GM12878 (cell line): ENCODE measurements at regions not wholly inside any gene's neighbourhood (a gene's known extent, or its start where the extent isn't known, plus 50 kb on each side); places are given as distances from the start of the nearest gene placed in this dataset.

ENCODE experiments used
- ATAC-seq: fragments of 200-7000 bp; cut with Tn5 transposase; 3 replicates; pipeline ENCODE4 v1.9.1; 2020; ENCODE audit warnings: mild to moderate bottlenecking, moderate library complexity
- BruUV-seq: library from RNA; stranded (reverse); fragments of 400-500 nt; replicated peaks from 2 replicates; lab custom pipeline; 2021; lab: Mats Ljungman, UMichigan
- CTCF ChIA-PET: fragments of 300-600 bp; sonication (Branson Sonifier 250); formaldehyde crosslinking; extraction: SDS; loops from one replicate; lab custom pipeline; 2021; ENCODE audit warnings: inconsistent platforms; lab: Yijun Ruan, JAX
- POLR2A ChIA-PET: fragments of 350-600 bp; formaldehyde crosslinking; extraction: SDS; loops from one replicate; lab custom pipeline; 2021; ENCODE audit warnings: inconsistent platforms; lab: Charles Lee
- RAD21 ChIA-PET: fragments of 300-600 bp; sonication (Branson Sonifier 250); formaldehyde crosslinking; loops from one replicate; lab custom pipeline; 2023; ENCODE audit warnings: antibody characterized with exemption; ENCODE audit not compliant: unreplicated experiment; lab: Charles Lee
- SMC1A ChIA-PET: fragments of 300-600 bp; sonication (Branson Sonifier 250); formaldehyde crosslinking; loops from one replicate; lab custom pipeline; 2023; ENCODE audit not compliant: unreplicated experiment, uncharacterized antibody; lab: Charles Lee
- DNase-seq: peaks from one replicate; pipeline ENCODE4 v3.0.0-alpha.2; 2011; ENCODE audit warnings: low read depth, low spot score
- FAIRE-seq: peaks from 3 replicates; lab custom pipeline; 2011; peaks lifted over from hg19 to GRCh38; lab: Jason Lieb, UNC
- H2AFZ ChIP-seq: 2 replicates; pipeline ENCODE4 v1.6.0; 2011; ENCODE audit warnings: low read depth, low read length, control low read depth; ENCODE audit not compliant: control insufficient read depth
- H3K27ac ChIP-seq: 2 replicates; pipeline ENCODE4 v1.5.1; 2011; ENCODE audit warnings: control low read depth; ENCODE audit not compliant: control insufficient read depth, insufficient read depth
- H3K27me3 ChIP-seq, 2 experiments: replicated peaks in 1 of 2; 2 replicates each; pipeline versions ENCODE4 v1.6.0 to v1.6.1; 2011; ENCODE audit warnings: low read length in 1 of 2; ENCODE audit not compliant: control insufficient read depth in 2 of 2, insufficient read depth in 2 of 2
- H3K36me3 ChIP-seq, 2 experiments: 2 replicates each; pipeline ENCODE4 v1.5.1; 2011; ENCODE audit warnings: low read length in 1 of 2; ENCODE audit not compliant: control insufficient read depth in 2 of 2, insufficient read depth in 2 of 2
- H3K4me1 ChIP-seq: 2 replicates; pipeline ENCODE4 v1.6.1; 2011; ENCODE audit warnings: mild to moderate bottlenecking, low read length, moderate library complexity, mixed read lengths; ENCODE audit not compliant: control insufficient read depth, insufficient read depth
- H3K4me2 ChIP-seq: 2 replicates; pipeline ENCODE4 v1.6.0; 2011; ENCODE audit warnings: control low read depth; ENCODE audit not compliant: control insufficient read depth, insufficient read depth
- H3K4me3 ChIP-seq: fragments of 200-600 bp; sonication (generic); 2 replicates; pipeline ENCODE4 v1.5.1; 2016
- H3K79me2 ChIP-seq: 2 replicates; pipeline ENCODE4 v1.6.0; 2011; ENCODE audit warnings: low read length; ENCODE audit not compliant: control insufficient read depth, insufficient read depth
- H3K9ac ChIP-seq: 2 replicates; pipeline ENCODE4 v1.8.0; 2011; ENCODE audit warnings: low read length, control low read depth, mixed read lengths; ENCODE audit not compliant: control insufficient read depth, insufficient read depth
- H3K9me3 ChIP-seq: replicated peaks from 3 replicates; pipeline ENCODE4 v1.5.1; 2011; ENCODE audit warnings: mild to moderate bottlenecking, low read length; ENCODE audit not compliant: control insufficient read depth, insufficient read depth
- H4K20me1 ChIP-seq: 2 replicates; pipeline ENCODE4 v1.6.0; 2011; ENCODE audit not compliant: control insufficient read depth, insufficient read depth
- ATF3 ChIP-seq: IDR thresholded peaks from 2 replicates; pipeline ENCODE4 v1.6.1; 2011; ENCODE audit warnings: low read depth, mild to moderate bottlenecking, low read length, moderate library complexity, borderline replicate concordance; ENCODE audit errors: extremely low read depth
- CHD4 ChIP-seq: fragments of 200-600 bp; sonication (generic); IDR thresholded peaks from 2 replicates; pipeline ENCODE4 v1.6.1; 2016; ENCODE audit warnings: mild to moderate bottlenecking
- IKZF1 ChIP-seq: fragments of 450-650 bp; conservative IDR thresholded peaks from 2 replicates; pipeline ENCODE4 v1.6.1; 2017; ENCODE audit warnings: antibody characterized with exemption, mild to moderate bottlenecking
- MYB ChIP-seq: fragments of 150-350 bp; IDR thresholded peaks from 2 replicates; pipeline ENCODE4 v1.6.1; 2014; ENCODE audit warnings: mild to moderate bottlenecking, low read depth, low read length, borderline replicate concordance
- NFIC ChIP-seq: IDR thresholded peaks from 2 replicates; pipeline ENCODE4 v1.6.1; 2012; ENCODE audit warnings: low read depth, mild to moderate bottlenecking, inconsistent platforms, low read length, moderate library complexity
- NFYA ChIP-seq: IDR thresholded peaks from 2 replicates; pipeline ENCODE4 v1.6.1; 2011; ENCODE audit warnings: low read depth, mild to moderate bottlenecking, low read length, improper control_type of control experiment, borderline replicate concordance
- RFX5 ChIP-seq: IDR thresholded peaks from 2 replicates; pipeline ENCODE4 v1.6.1; 2011; ENCODE audit warnings: low read depth, low read length, improper control_type of control experiment
- SIN3A ChIP-seq: IDR thresholded peaks from 2 replicates; pipeline ENCODE4 v1.6.1; 2012; ENCODE audit warnings: low read depth, low read length, improper control_type of control experiment
- ZBTB33 ChIP-seq: fragments of 450-650 bp; IDR thresholded peaks from 2 replicates; pipeline ENCODE4 v1.6.1; 2017; ENCODE audit warnings: mild to moderate bottlenecking
- ZZZ3 ChIP-seq: IDR thresholded peaks from 2 replicates; pipeline ENCODE4 v1.6.1; 2011; ENCODE audit warnings: low read depth; ENCODE audit not compliant: control insufficient read depth, insufficient read length
- WGBS: methylation state at CpG from one replicate; pipeline ENCODE4 v1.1.6; 2016; ENCODE audit warnings: low lambda C conversion rate; ENCODE audit not compliant: insufficient replicate concordance, insufficient coverage; ENCODE audit errors: missing lambda C conversion rate; 5-methylcytosine and 5-hydroxymethylcytosine counted together
- in situ Hi-C: fragments of 300-500 bp; cut with MboI; formaldehyde crosslinking; loops from 9 replicates; pipeline ENCODE4 v1.14.3; 2018; ENCODE audit warnings: mixed read lengths
- intact Hi-C: fragments of 100-400 bp; cut with micrococcal nuclease; formaldehyde crosslinking; loops from one replicate; pipeline ENCODE4 v1.14.2; 2022; ENCODE audit not compliant: unreplicated experiment

GRCh38 chr7:52506325-52506724 lies 529.1 kb upstream of the POM121L12 start (continued):
- TF ChIP-seq IKZF1 (no peak), MYB (no peak), RFX5 (no peak), ATF3 (no peak), SIN3A (no peak)

- no peak overlapping the region for H3K4me3 ChIP-seq
- no peak for TF ChIP-seq MYB
- TF ChIP-seq ZZZ3 = no peak
- TF ChIP-seq CHD4 = no peak
- no peak for TF ChIP-seq NFYA
- no peak for TF ChIP-seq ZBTB33
- no peak for TF ChIP-seq NFIC
- TF ChIP-seq, all 136 proteins: peak for 0
- RAD21 ChIA-PET = no interaction called here
- Histone ChIP-seq H3K9ac (no peak overlapping the region), H3K27ac (no peak overlapping the region), H3K4me2 (no peak overlapping the region), H3K27me3 (no peaks in the 10 kb centered on the region), H2AFZ (no peak overlapping the region), H4K20me1 (no peaks in the 10 kb centered on the region), H3K9me3 (no peaks in the 10 kb centered on the region), H3K4me1 (no peaks in the 10 kb centered on the region), H3K79me2 (no peaks in the 10 kb centered on the region), H3K36me3 (no peaks in the 10 kb centered on the region)
- POLR2A ChIA-PET = no interaction called here
- 9% methylated on average over 2 of the region's 2 CpGs for WGBS
- CTCF ChIA-PET = interaction anchor here (1.4 kb wide), 1 partner anchor 11 kb away, joined by 3 read pairs; no protein-coding TSS in a partner anchor
- intact Hi-C loops = no loop called here
- BruUV-seq = no TSS peak
- SMC1A ChIA-PET = no interaction called here
- DNase-seq = no peak
- in situ Hi-C loops = no loop called here
- no peak for FAIRE-seq
- ATAC-seq = no peak
These were observed 530.9 kb upstream of the POM121L12 start for GRCh38 chr7:52504561-52504960.
